ENCODE measurements at regions not wholly inside any gene's neighbourhood (a gene's known extent, or its start where the extent isn't known, plus 50 kb on each side); places are given as distances from the start of the nearest gene placed in this dataset.

- Histone ChIP-seq H3K9me2 (replicated peaks; ENCODE audit: insufficient read depth, low read length) (no peaks in the 10 kb centered on the region), H3K9ac (ENCODE audit: low read length) (no peak overlapping the region), H3K9me3 (replicated peaks; ENCODE audit: insufficient read depth, low read length) (no peaks in the 10 kb centered on the region), H3K27me3 (replicated peaks; ENCODE audit: insufficient read depth, low read length) (no peaks in the 10 kb centered on the region), H3K27ac (ENCODE audit: low read length) (no peak overlapping the region), H3K4me3 (ENCODE audit: low read length) (no peak overlapping the region), H3K36me3 (replicated peaks; ENCODE audit: insufficient read depth, low read length) (no peaks in the 10 kb centered on the region), H3K79me2 (ENCODE audit: low read length) (no peaks in the 10 kb centered on the region), H3K4me1 (ENCODE audit: low read length) (no peaks in the 10 kb centered on the region), H2AFZ (ENCODE audit: low read length) (no peak overlapping the region), H4K20me1 (ENCODE audit: insufficient read depth, low read length) (no peaks in the 10 kb centered on the region), H3F3A (ENCODE audit: insufficient read depth, low read length) (no peaks in the 10 kb centered on the region), H3K4me2 (ENCODE audit: low read depth, low read length) (no peak overlapping the region)
- TF ChIP-seq CTCF (IDR thresholded peaks at IDR 0.05; ENCODE audit: low read length) = no peak
- no peak for TF ChIP-seq EZH2phosphoT487 (IDR thresholded peaks at IDR 0.05; ENCODE audit: low read length)
- TF ChIP-seq EZH2 (optimal IDR thresholded peaks at IDR 0.05; ENCODE audit: low read depth, low read length) = no peak
- DNase-seq = no peak
Observed at GRCh38 chr7:137135654-137136350, 207.7 kb downstream of the PTN start.

GRCh38 chr7:137130751-137131158 lies 212.8 kb downstream of the PTN start:
- H3K36me3 ChIP-seq (replicated peaks; ENCODE audit: insufficient read depth, low read length) = no peaks in the 10 kb centered on the region
- H4K20me1 ChIP-seq (ENCODE audit: insufficient read depth, low read length) = no peaks in the 10 kb centered on the region
- no peak overlapping the region for H2AFZ ChIP-seq (ENCODE audit: low read length)
- no peaks in the 10 kb centered on the region for H3K4me1 ChIP-seq (ENCODE audit: low read length)
- no peak overlapping the region for H3K4me2 ChIP-seq (ENCODE audit: low read depth, low read length)
- H3K4me3 ChIP-seq (ENCODE audit: low read length) = no peak overlapping the region
- H3K9ac ChIP-seq (ENCODE audit: low read length) = no peak overlapping the region
- no peaks in the 10 kb centered on the region for H3K79me2 ChIP-seq (ENCODE audit: low read length)
- no peaks in the 10 kb centered on the region for H3K27me3 ChIP-seq (replicated peaks; ENCODE audit: insufficient read depth, low read length)
- H3F3A ChIP-seq (ENCODE audit: insufficient read depth, low read length) = no peaks in the 10 kb centered on the region
- no peak for TF ChIP-seq EZH2phosphoT487 (IDR thresholded peaks at IDR 0.05; ENCODE audit: low read length)
- TF ChIP-seq EZH2 (optimal IDR thresholded peaks at IDR 0.05; ENCODE audit: low read depth, low read length) = no peak
- no peak for TF ChIP-seq CTCF (IDR thresholded peaks at IDR 0.05; ENCODE audit: low read length)
- no peaks in the 10 kb centered on the region for H3K9me3 ChIP-seq (replicated peaks; ENCODE audit: insufficient read depth, low read length)
- DNase-seq = no peak
- no peaks in the 10 kb centered on the region for H3K9me2 ChIP-seq (replicated peaks; ENCODE audit: insufficient read depth, low read length)
- H3K27ac ChIP-seq (ENCODE audit: low read length) = no peak overlapping the region

- no peaks in the 10 kb centered on the region for H3K9me2 ChIP-seq (replicated peaks; ENCODE audit: insufficient read depth, low read length)
- no peak overlapping the region for H3K27ac ChIP-seq (ENCODE audit: low read length)
- no peak overlapping the region for H2AFZ ChIP-seq (ENCODE audit: low read length)
- DNase-seq = no peak
- H4K20me1 ChIP-seq (ENCODE audit: insufficient read depth, low read length) = no peaks in the 10 kb centered on the region
- no peaks in the 10 kb centered on the region for H3F3A ChIP-seq (ENCODE audit: insufficient read depth, low read length)
- no peaks in the 10 kb centered on the region for H3K4me1 ChIP-seq (ENCODE audit: low read length)
- H3K79me2 ChIP-seq (ENCODE audit: low read length) = no peaks in the 10 kb centered on the region
- no peak for TF ChIP-seq CTCF (IDR thresholded peaks at IDR 0.05; ENCODE audit: low read length)
- no peak for TF ChIP-seq EZH2 (optimal IDR thresholded peaks at IDR 0.05; ENCODE audit: low read depth, low read length)
- no peak for TF ChIP-seq EZH2phosphoT487 (IDR thresholded peaks at IDR 0.05; ENCODE audit: low read length)
- H3K27me3 ChIP-seq (replicated peaks; ENCODE audit: insufficient read depth, low read length) = no peaks in the 10 kb centered on the region
- no peaks in the 10 kb centered on the region for H3K9me3 ChIP-seq (replicated peaks; ENCODE audit: insufficient read depth, low read length)
- no peak overlapping the region for H3K9ac ChIP-seq (ENCODE audit: low read length)
- no peak overlapping the region for H3K4me2 ChIP-seq (ENCODE audit: low read depth, low read length)
- no peak overlapping the region for H3K4me3 ChIP-seq (ENCODE audit: low read length)
- H3K36me3 ChIP-seq (replicated peaks; ENCODE audit: insufficient read depth, low read length) = no peaks in the 10 kb centered on the region
Observed at GRCh38 chr7:137129025-137129424, 214.5 kb downstream of the PTN start.

All from MM.1S (cell line).